Gastrocnemius medialis (tissue), 4 donors: ENCODE measurements at regions not wholly inside any gene's neighbourhood (a gene's known extent, or its start where the extent isn't known, plus 50 kb on each side); places are given as distances from the start of the nearest gene placed in this dataset.

Source experiments
- ATAC-seq, 2 donors: fragments of 150-250 bp; one replicate each; pipeline ENCODE4 v1.9.1; 2016
- DNase-seq, 2 donors: peaks; one replicate each; pipeline ENCODE4 v3.0.0-alpha.2; 2019
- H3K27ac ChIP-seq, 4 donors: fragments of 200-600 bp; sonication (generic); 1 replicate in 1 of 4; 2 replicates in 3 of 4; pipeline ENCODE4 v1.5.1; 2016 to 2018; ENCODE audit warnings: mild to moderate bottlenecking in 2 of 4, moderate library complexity in 1 of 4
- H3K27me3 ChIP-seq, 3 donors: fragments of 200-600 bp; sonication (generic) in 2 of 3; 1 replicate in 1 of 3; 2 replicates in 2 of 3; pipeline versions ENCODE4 v1.5.1 to v1.6.0; 2016 to 2019; ENCODE audit warnings: mild to moderate bottlenecking in 1 of 3, moderate library complexity in 1 of 3
- H3K36me3 ChIP-seq, 2 donors: fragments of 200-600 bp; sonication (generic) in 1 of 2; one replicate each; pipeline ENCODE4 v1.5.1; 2017 to 2018
- H3K4me1 ChIP-seq, 2 donors: fragments of 200-600 bp; sonication (generic) in 1 of 2; one replicate each; pipeline ENCODE4 v1.5.1; 2016 to 2017; ENCODE audit warnings: mild to moderate bottlenecking in 2 of 2
- H3K4me3 ChIP-seq, 4 donors: fragments of 200-600 bp; sonication (generic) in 3 of 4; 1 replicate in 1 of 4; 2 replicates in 3 of 4; pipeline ENCODE4 v1.5.1; 2016 to 2019; ENCODE audit warnings: mild to moderate bottlenecking in 2 of 4
- H3K9me3 ChIP-seq, 3 donors: fragments of 200-600 bp; sonication (generic) in 2 of 3; 1 replicate in 1 of 3; 2 replicates in 2 of 3; pipeline ENCODE4 v1.5.1; 2016 to 2019
- CTCF ChIP-seq, 5 experiments: fragments of 450-650 bp in 3 of 5; fragments of 200-600 bp in 2 of 5; sonication (generic) in 2 of 5; IDR thresholded peaks in 4 of 5; conservative IDR thresholded peaks in 1 of 5; 1 replicate in 4 of 5; 2 replicates in 1 of 5; pipeline ENCODE4 v1.5.1; 2016 to 2019; ENCODE audit warnings: antibody characterized with exemption in 5 of 5, mild to moderate bottlenecking in 3 of 5, moderate library complexity in 3 of 5
- POLR2A ChIP-seq, 2 donors: fragments of 450-650 bp; IDR thresholded peaks; one replicate each; pipeline ENCODE4 v1.6.1; 2017; ENCODE audit warnings: antibody characterized with exemption in 2 of 2, mild to moderate bottlenecking in 2 of 2, moderate library complexity in 2 of 2
- in situ Hi-C, 4 donors: fragments of 200-750 bp; cut with MboI; loops; one replicate each; pipeline versions ENCODE4 v1.15.0 to v1.8.0; 2017; ENCODE audit warnings: low sequenced_read_pairs in 4 of 4
- intact Hi-C: fragments of 100-400 bp; cut with DNase I; formaldehyde crosslinking; loops from one replicate; pipeline ENCODE4 v1.15.1; 2023; ENCODE audit warnings: low total_unique reads

GRCh38 chr16:73503093-73503492 lies 455.2 kb upstream of the ZFHX3 start:
- Histone ChIP-seq H3K27me3 (no peaks in the 10 kb centered on the region), H3K36me3 (no peaks in the 10 kb centered on the region), H3K4me3 (no peak overlapping the region), H3K4me1 (no peaks in the 10 kb centered on the region), H3K9me3 (no peaks in the 10 kb centered on the region), H3K27ac (no peak overlapping the region)
- in situ Hi-C loops (no loop called here), intact Hi-C loops (no loop called here)
- TF ChIP-seq POLR2A (IDR thresholded peaks at IDR 0.05), result no peak
- no peak for ATAC-seq
- no peak for DNase-seq

GRCh38 chr16:73499276-73499675 lies 451.3 kb upstream of the ZFHX3 start:
- TF ChIP-seq CTCF (IDR thresholded peaks at IDR 0.05 in 4 of 5, conservative IDR thresholded peaks at IDR 0.05 in 1 of 5) (no peak), POLR2A (IDR thresholded peaks at IDR 0.05) (no peak)
- Histone ChIP-seq H3K4me1 (no peaks in the 10 kb centered on the region), H3K27me3 (no peaks in the 10 kb centered on the region), H3K9me3 (no peaks in the 10 kb centered on the region), H3K36me3 (no peaks in the 10 kb centered on the region), H3K27ac (no peak overlapping the region), H3K4me3 (no peak overlapping the region)
- intact Hi-C loops, result no loop called here
- DNase-seq (no peak), ATAC-seq (no peak)
- in situ Hi-C loops, result no loop called here

GRCh38 chr16:73485880-73486279 lies 438.0 kb upstream of the ZFHX3 start:
- Histone ChIP-seq H3K4me1 (peaks cover 0 to 2% of the 10 kb centered on the region in 2 donors), H3K36me3 (no peaks in the 10 kb centered on the region), H3K9me3 (no peaks in the 10 kb centered on the region), H3K27me3 (peaks cover 0 to 3% (median 0%) of the 10 kb centered on the region in 3 donors), H3K4me3 (no peak overlapping the region), H3K27ac (no peak overlapping the region)
- TF ChIP-seq CTCF (IDR thresholded peaks at IDR 0.05 in 4 of 5, conservative IDR thresholded peaks at IDR 0.05 in 1 of 5) (no peak), POLR2A (IDR thresholded peaks at IDR 0.05) (no peak)
- DNase-seq (no peak), ATAC-seq (no peak)
- in situ Hi-C loops (no loop called here), intact Hi-C loops (no loop called here)

- Histone ChIP-seq H3K9me3 (no peaks in the 10 kb centered on the region), H3K36me3 (no peaks in the 10 kb centered on the region), H3K4me3 (no peak overlapping the region), H3K27me3 (peaks cover 0 to 3% (median 0%) of the 10 kb centered on the region in 3 donors), H3K27ac (no peak overlapping the region), H3K4me1 (peaks cover 0 to 2% of the 10 kb centered on the region in 2 donors)
- in situ Hi-C loops, result no loop called here
- ATAC-seq, result no peak
- DNase-seq, result no peak
- TF ChIP-seq CTCF (IDR thresholded peaks at IDR 0.05 in 4 of 5, conservative IDR thresholded peaks at IDR 0.05 in 1 of 5) (no peak), POLR2A (IDR thresholded peaks at IDR 0.05) (no peak)
- intact Hi-C loops, result no loop called here
Measured at GRCh38 chr16:73483934-73484711, 436.2 kb upstream of the ZFHX3 start.

GRCh38 chr16:73483076-73483791 lies 435.3 kb upstream of the ZFHX3 start:
- Histone ChIP-seq H3K9me3 (no peaks in the 10 kb centered on the region), H3K27ac (no peak overlapping the region), H3K4me3 (peak overlapping the region in 2 of 4 donors; percentile 30 to 49), H3K36me3 (no peaks in the 10 kb centered on the region), H3K4me1 (peaks cover 0 to 2% of the 10 kb centered on the region in 2 donors), H3K27me3 (peaks cover 0 to 3% (median 0%) of the 10 kb centered on the region in 3 donors)
- ATAC-seq (no peak), DNase-seq (no peak)
- intact Hi-C loops (no loop called here), in situ Hi-C loops (no loop called here)
- TF ChIP-seq POLR2A (IDR thresholded peaks at IDR 0.05), result no peak
- no peak for TF ChIP-seq CTCF (IDR thresholded peaks at IDR 0.05 in 4 of 5, conservative IDR thresholded peaks at IDR 0.05 in 1 of 5)
